ENCODE measurements at regions not wholly inside any gene's neighbourhood (a gene's known extent, or its start where the extent isn't known, plus 50 kb on each side); places are given as distances from the start of the nearest gene placed in this dataset.
"Not testable (repeated sequence)": the region's sequence is repeated elsewhere in the genome, so short reads cannot be mapped to it uniquely, and the experiment has no call there.

GRCh38 chr11:112519751-112520150, 259.1 kb upstream of the PLET1 start:
- no peak for DNase-seq

GRCh38 chr11:112520354-112520753, 259.7 kb upstream of the PLET1 start:
- no peak for DNase-seq

- DNase-seq = peak; percentile 14
Measured at GRCh38 chr11:112522536-112522935, 261.9 kb upstream of the PLET1 start.

- DNase-seq = no peak
Measured at GRCh38 chr11:112523031-112523430, 262.4 kb upstream of the PLET1 start.

- DNase-seq = no peak
Measured at GRCh38 chr11:112523477-112523876, 262.8 kb upstream of the PLET1 start.

- no peak for DNase-seq
Measured at GRCh38 chr11:112523951-112524350, 263.3 kb upstream of the PLET1 start.

GRCh38 chr11:112524798-112525197, 264.1 kb upstream of the PLET1 start:
- no peak for DNase-seq

GRCh38 chr11:112525270-112525669, 264.6 kb upstream of the PLET1 start:
- DNase-seq = peak; percentile 36

GRCh38 chr11:112525844-112526590, 265.4 kb upstream of the PLET1 start:
- DNase-seq = no peak

GRCh38 chr11:112526699-112527416, 266.2 kb upstream of the PLET1 start:
- DNase-seq = no peak

- DNase-seq = no peak
Measured at GRCh38 chr11:112529071-112529470, 268.4 kb upstream of the PLET1 start.

GRCh38 chr11:112532506-112532905, 271.8 kb upstream of the PLET1 start:
- no peak for DNase-seq

GRCh38 chr11:112533682-112534081, 273.0 kb upstream of the PLET1 start:
- DNase-seq = no peak

- no peak for DNase-seq
Measured at GRCh38 chr11:112534208-112534607, 273.5 kb upstream of the PLET1 start.

- DNase-seq = no peak
Measured at GRCh38 chr11:112537026-112537425, 276.4 kb upstream of the PLET1 start.

- DNase-seq = peak; percentile 27
Measured at GRCh38 chr11:112537846-112538330, 277.2 kb upstream of the PLET1 start.

GRCh38 chr11:112538534-112539280, 278.0 kb upstream of the PLET1 start:
- no peak for DNase-seq

GRCh38 chr11:112539281-112539555, 278.6 kb upstream of the PLET1 start:
- not testable (repeated sequence) for DNase-seq

- no peak for DNase-seq
Measured at GRCh38 chr11:112539741-112540140, 279.1 kb upstream of the PLET1 start.

GRCh38 chr11:112540261-112540660, 279.6 kb upstream of the PLET1 start:
- no peak for DNase-seq

GRCh38 chr11:112541140-112542046, 280.7 kb upstream of the PLET1 start:
- no peak for DNase-seq

- DNase-seq = no peak
Measured at GRCh38 chr11:112542479-112542878, 281.8 kb upstream of the PLET1 start.

- no peak for DNase-seq
Measured at GRCh38 chr11:112543390-112543789, 282.7 kb upstream of the PLET1 start.
